ENCODE measurements at regions not wholly inside any gene's neighbourhood (a gene's known extent, or its start where the extent isn't known, plus 50 kb on each side); places are given as distances from the start of the nearest gene placed in this dataset.

- TF ChIP-seq POLR2A (IDR thresholded peaks at IDR 0.05; ENCODE audit: low read length) (no peak), GATA1 (IDR thresholded peaks at IDR 0.05; ENCODE audit: low read depth, low read length) (no peak)
These were observed 58.7 kb upstream of the FSHB start for GRCh38 chr11:30172158-30172557.

Measured in erythroblast (primary cell).